SK-N-SH (cell line): ENCODE measurements at regions not wholly inside any gene's neighbourhood (a gene's known extent, or its start where the extent isn't known, plus 50 kb on each side); places are given as distances from the start of the nearest gene placed in this dataset.

Source experiments
- CTCF ChIA-PET: fragments of 300-600, 350-600 bp; formaldehyde crosslinking; extraction: SDS; loops from one replicate; lab custom pipeline; 2021; lab: Yijun Ruan, JAX
- POLR2A ChIA-PET: fragments of 350-600 bp; sonication (Branson Sonifier 250); formaldehyde crosslinking; extraction: SDS; loops from one replicate; lab custom pipeline; 2020; ENCODE audit warnings: antibody characterized with exemption, inconsistent platforms; lab: Yijun Ruan, JAX
- DNase-seq: peaks from one replicate; pipeline ENCODE4 v3.0.0; 2012
- H2AFZ ChIP-seq: fragments of 200-600 bp; sonication (generic); 2 replicates; pipeline ENCODE4 v1.8.1; 2016; ENCODE audit warnings: antibody characterized with exemption, mild to moderate bottlenecking, low read depth
- H3F3A ChIP-seq: fragments of 200-600 bp; sonication (generic); replicated peaks from 2 replicates; pipeline ENCODE3; 2016; ENCODE audit warnings: antibody characterized with exemption, mild to moderate bottlenecking; ENCODE audit not compliant: insufficient read depth
- H3K27ac ChIP-seq, 2 experiments: fragments of 200-500 bp in 1 of 2; fragments of 200-600 bp in 1 of 2; sonication (Bioruptor generic) in 1 of 2; sonication (generic), shearing (Covaris generic) in 1 of 2; 2 replicates each; pipeline versions ENCODE4 v1.5.1 to v1.6.1; 2014 to 2016; ENCODE audit warnings: low read depth in 2 of 2, inconsistent platforms in 1 of 2, low read length in 1 of 2, mild to moderate bottlenecking in 1 of 2, mixed read lengths in 1 of 2
- H3K27me3 ChIP-seq: fragments of 200-600 bp; sonication (generic), shearing (Covaris generic); 2 replicates; pipeline ENCODE4 v1.6.1; 2016; ENCODE audit warnings: mixed run types; ENCODE audit not compliant: insufficient read depth
- H3K36me3 ChIP-seq, 2 experiments: fragments of 200-500 bp in 1 of 2; fragments of 200-600 bp in 1 of 2; sonication (Bioruptor generic) in 1 of 2; sonication (generic) in 1 of 2; replicated peaks in 1 of 2; 2 replicates each; pipeline versions ENCODE3 to v1.5.1; 2014 to 2016; ENCODE audit warnings: low read length in 1 of 2, mild to moderate bottlenecking in 1 of 2; ENCODE audit not compliant: insufficient read depth in 2 of 2, control insufficient read depth in 1 of 2
- H3K4me1 ChIP-seq, 2 experiments: fragments of 200-500 bp in 1 of 2; fragments of 200-600 bp in 1 of 2; sonication (Bioruptor generic) in 1 of 2; sonication (generic), shearing (Covaris generic) in 1 of 2; 2 replicates each; pipeline versions ENCODE4 v1.5.1 to v1.6.1; 2014 to 2016; ENCODE audit warnings: low read depth in 1 of 2, low read length in 1 of 2, mixed run types in 1 of 2; ENCODE audit not compliant: insufficient read depth in 2 of 2, control insufficient read depth in 1 of 2
- H3K4me2 ChIP-seq: fragments of 200-600 bp; sonication (generic), shearing (Covaris generic); 2 replicates; pipeline ENCODE4 v1.6.1; 2017; ENCODE audit warnings: mixed run types
- H3K4me3 ChIP-seq, 2 experiments: fragments of 200-500 bp in 1 of 2; fragments of 200-600 bp in 1 of 2; sonication (Bioruptor generic) in 1 of 2; sonication (generic), shearing (Covaris generic) in 1 of 2; 2 replicates each; pipeline versions ENCODE4 v1.5.1 to v1.8.1; 2014 to 2016; ENCODE audit warnings: low read depth in 2 of 2, inconsistent platforms in 1 of 2, low read length in 1 of 2, mild to moderate bottlenecking in 1 of 2, mixed read lengths in 1 of 2, moderate library complexity in 1 of 2
- H3K79me2 ChIP-seq: fragments of 200-600 bp; sonication (generic); 2 replicates; pipeline ENCODE4 v1.8.1; 2017; ENCODE audit warnings: mild to moderate bottlenecking; ENCODE audit not compliant: insufficient read depth
- H3K9ac ChIP-seq: fragments of 200-600 bp; sonication (generic); 2 replicates; pipeline ENCODE4 v1.6.1; 2017; ENCODE audit warnings: mixed run types
- H3K9me2 ChIP-seq: fragments of 200-600 bp; sonication (generic); 2 replicates; pipeline ENCODE4 v1.6.1; 2017; ENCODE audit warnings: mixed run types
- H3K9me3 ChIP-seq: fragments of 200-600 bp; sonication (generic); 2 replicates; pipeline ENCODE4 v1.6.1; 2017; ENCODE audit warnings: mixed run types, mild to moderate bottlenecking, moderate library complexity
- H4K20me1 ChIP-seq: fragments of 200-600 bp; sonication (generic); 2 replicates; pipeline ENCODE4 v1.6.1; 2017; ENCODE audit warnings: mild to moderate bottlenecking, mixed run types; ENCODE audit not compliant: insufficient read depth
- ELF1 ChIP-seq: IDR thresholded peaks from 2 replicates; pipeline ENCODE4 v1.4.0; 2012
- EZH2phosphoT487 ChIP-seq: fragments of 200-600 bp; sonication (generic); IDR thresholded peaks from 2 replicates; pipeline ENCODE4 v1.6.1; 2017; ENCODE audit warnings: low read depth, mixed run types, mild to moderate bottlenecking, antibody characterized with exemption, moderate library complexity, borderline replicate concordance
- FOXM1 ChIP-seq: IDR thresholded peaks from 2 replicates; pipeline ENCODE4 v1.4.0; 2012; ENCODE audit warnings: low read depth, mild to moderate bottlenecking
- GABPA ChIP-seq: IDR thresholded peaks from 2 replicates; pipeline ENCODE4 v1.4.0; 2012; ENCODE audit warnings: low read depth, mild to moderate bottlenecking
- GATA2 ChIP-seq: sonication (generic); formaldehyde crosslinking; IDR thresholded peaks from 2 replicates; pipeline ENCODE4 v1.5.0; 2020; ENCODE audit warnings: mild to moderate bottlenecking, missing genetic modification reagents
- JUND ChIP-seq: IDR thresholded peaks from 2 replicates; pipeline ENCODE4 v1.4.0; 2012
- MEF2A ChIP-seq: IDR thresholded peaks from 2 replicates; pipeline ENCODE4 v1.4.0; 2012; ENCODE audit warnings: low read depth, borderline replicate concordance
- RAD21 ChIP-seq: IDR thresholded peaks from 2 replicates; pipeline ENCODE4 v1.6.1; 2012; ENCODE audit warnings: mild to moderate bottlenecking, low read length
- RCOR1 ChIP-seq: fragments of 150-350 bp; IDR thresholded peaks from 2 replicates; pipeline ENCODE4 v1.6.1; 2017; ENCODE audit warnings: antibody characterized with exemption, low read length
- RFX5 ChIP-seq: IDR thresholded peaks from 2 replicates; pipeline ENCODE4 v1.6.1; 2012; ENCODE audit warnings: mild to moderate bottlenecking, improper control_type of control experiment, low read length
- SMC3 ChIP-seq: IDR thresholded peaks from 2 replicates; pipeline ENCODE4 v1.6.1; 2012; ENCODE audit warnings: low read depth, low read length, improper control_type of control experiment
- TAF1 ChIP-seq: IDR thresholded peaks from 2 replicates; pipeline ENCODE4 v1.6.1; 2012; ENCODE audit warnings: low read depth, mild to moderate bottlenecking, low read length, moderate library complexity, borderline replicate concordance
- TCF12 ChIP-seq: IDR thresholded peaks from 2 replicates; pipeline ENCODE4 v1.4.0; 2012
- WGBS: methylation state at CpG from one replicate; pipeline ENCODE4 v1.1.6; 2017; ENCODE audit warnings: low lambda C conversion rate; 5-methylcytosine and 5-hydroxymethylcytosine counted together
- TF ChIP-seq, protein P1 (sequence below): IDR thresholded peaks from 2 replicates; pipeline ENCODE4 v1.4.0; 2012; ENCODE audit warnings: low read depth, borderline replicate concordance
- TF ChIP-seq, protein P2 (sequence below): IDR thresholded peaks from 2 replicates; pipeline ENCODE4 v1.4.0; 2012; ENCODE audit warnings: low read depth, borderline replicate concordance
- TF ChIP-seq, protein P3 (sequence below): IDR thresholded peaks from 2 replicates; pipeline ENCODE4; 2012

DNA sequence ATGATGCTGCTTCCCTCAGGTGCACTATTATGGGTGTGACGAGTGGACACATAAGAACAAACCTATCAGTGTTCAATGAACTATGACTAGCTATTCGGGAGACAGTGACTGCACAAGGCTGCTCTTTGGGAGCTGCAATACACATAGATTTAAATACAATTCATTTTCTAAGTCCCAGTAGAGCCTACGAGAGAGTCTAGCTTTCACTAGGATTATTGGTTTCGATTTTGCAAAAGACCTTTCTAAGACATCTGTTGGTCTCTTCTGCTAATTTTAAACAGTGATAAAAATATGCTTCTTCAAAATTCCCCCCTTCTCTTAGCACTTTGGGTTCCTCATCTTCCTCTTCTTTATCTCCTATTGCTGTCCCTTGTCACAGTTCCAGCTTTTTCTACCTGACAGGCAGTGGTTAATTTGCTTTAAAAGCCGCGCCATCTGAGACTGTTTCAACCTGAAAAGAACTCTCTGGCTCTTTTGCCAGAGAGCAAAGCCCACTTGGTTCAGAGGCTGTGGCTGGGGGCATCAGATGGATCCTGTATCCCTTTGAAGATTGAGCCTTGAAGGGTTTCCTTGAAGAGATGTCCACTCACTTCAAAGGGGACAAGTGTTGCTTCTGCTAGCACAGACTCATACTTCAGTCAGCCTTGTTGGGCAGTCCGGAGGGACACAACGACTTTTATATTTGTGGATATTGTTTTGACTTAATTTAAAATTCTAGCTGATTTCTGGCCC lies 241.5 kb downstream of the MAN2A1 start:
- no peaks in the 10 kb centered on the region for H3K27me3 ChIP-seq
- no peaks in the 10 kb centered on the region for H3K79me2 ChIP-seq
- no peak overlapping the region for H3K9ac ChIP-seq
- WGBS = 74% methylated on average over 8 of the region's 8 CpGs
- no peaks in the 10 kb centered on the region for H3K36me3 ChIP-seq
- CTCF ChIA-PET = interaction anchor here (0.6 kb wide), 1 partner anchor 202 kb away, joined by 3 read pairs; no protein-coding TSS in a partner anchor
- no peaks in the 10 kb centered on the region for H3K4me1 ChIP-seq
- no peak overlapping the region for H3K27ac ChIP-seq
- DNase-seq = no peak
- H3K9me3 ChIP-seq = no peaks in the 10 kb centered on the region
- H3K4me3 ChIP-seq = no peak overlapping the region
- H3F3A ChIP-seq = no peaks in the 10 kb centered on the region
- no peaks in the 10 kb centered on the region for H3K9me2 ChIP-seq
- no peak overlapping the region for H3K4me2 ChIP-seq
- H2AFZ ChIP-seq = no peak overlapping the region
- POLR2A ChIA-PET = no interaction called here
- H4K20me1 ChIP-seq = no peaks in the 10 kb centered on the region
- TF ChIP-seq TCF12 (no peak), MEF2A (no peak), SMC3 (no peak), ELF1 (no peak), RAD21 (no peak), GATA2 (CRISPR knock-in tag) (no peak), RFX5 (no peak), FOXM1 (no peak), RCOR1 (no peak), JUND (no peak), GABPA (no peak), EZH2phosphoT487 (no peak), TAF1 (no peak)
- TF ChIP-seq, protein P1, sequence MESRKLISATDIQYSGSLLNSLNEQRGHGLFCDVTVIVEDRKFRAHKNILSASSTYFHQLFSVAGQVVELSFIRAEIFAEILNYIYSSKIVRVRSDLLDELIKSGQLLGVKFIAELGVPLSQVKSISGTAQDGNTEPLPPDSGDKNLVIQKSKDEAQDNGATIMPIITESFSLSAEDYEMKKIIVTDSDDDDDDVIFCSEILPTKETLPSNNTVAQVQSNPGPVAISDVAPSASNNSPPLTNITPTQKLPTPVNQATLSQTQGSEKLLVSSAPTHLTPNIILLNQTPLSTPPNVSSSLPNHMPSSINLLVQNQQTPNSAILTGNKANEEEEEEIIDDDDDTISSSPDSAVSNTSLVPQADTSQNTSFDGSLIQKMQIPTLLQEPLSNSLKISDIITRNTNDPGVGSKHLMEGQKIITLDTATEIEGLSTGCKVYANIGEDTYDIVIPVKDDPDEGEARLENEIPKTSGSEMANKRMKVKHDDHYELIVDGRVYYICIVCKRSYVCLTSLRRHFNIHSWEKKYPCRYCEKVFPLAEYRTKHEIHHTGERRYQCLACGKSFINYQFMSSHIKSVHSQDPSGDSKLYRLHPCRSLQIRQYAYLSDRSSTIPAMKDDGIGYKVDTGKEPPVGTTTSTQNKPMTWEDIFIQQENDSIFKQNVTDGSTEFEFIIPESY = no peak
- TF ChIP-seq, protein P2, sequence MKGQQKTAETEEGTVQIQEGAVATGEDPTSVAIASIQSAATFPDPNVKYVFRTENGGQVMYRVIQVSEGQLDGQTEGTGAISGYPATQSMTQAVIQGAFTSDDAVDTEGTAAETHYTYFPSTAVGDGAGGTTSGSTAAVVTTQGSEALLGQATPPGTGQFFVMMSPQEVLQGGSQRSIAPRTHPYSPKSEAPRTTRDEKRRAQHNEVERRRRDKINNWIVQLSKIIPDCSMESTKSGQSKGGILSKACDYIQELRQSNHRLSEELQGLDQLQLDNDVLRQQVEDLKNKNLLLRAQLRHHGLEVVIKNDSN = no peak
- TF ChIP-seq, protein P3, sequence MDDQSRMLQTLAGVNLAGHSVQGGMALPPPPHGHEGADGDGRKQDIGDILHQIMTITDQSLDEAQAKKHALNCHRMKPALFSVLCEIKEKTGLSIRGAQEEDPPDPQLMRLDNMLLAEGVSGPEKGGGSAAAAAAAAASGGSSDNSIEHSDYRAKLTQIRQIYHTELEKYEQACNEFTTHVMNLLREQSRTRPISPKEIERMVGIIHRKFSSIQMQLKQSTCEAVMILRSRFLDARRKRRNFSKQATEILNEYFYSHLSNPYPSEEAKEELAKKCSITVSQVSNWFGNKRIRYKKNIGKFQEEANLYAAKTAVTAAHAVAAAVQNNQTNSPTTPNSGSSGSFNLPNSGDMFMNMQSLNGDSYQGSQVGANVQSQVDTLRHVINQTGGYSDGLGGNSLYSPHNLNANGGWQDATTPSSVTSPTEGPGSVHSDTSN = no peak
